ENCODE measurements at regions not wholly inside any gene's neighbourhood (a gene's known extent, or its start where the extent isn't known, plus 50 kb on each side); places are given as distances from the start of the nearest gene placed in this dataset.

DNA sequence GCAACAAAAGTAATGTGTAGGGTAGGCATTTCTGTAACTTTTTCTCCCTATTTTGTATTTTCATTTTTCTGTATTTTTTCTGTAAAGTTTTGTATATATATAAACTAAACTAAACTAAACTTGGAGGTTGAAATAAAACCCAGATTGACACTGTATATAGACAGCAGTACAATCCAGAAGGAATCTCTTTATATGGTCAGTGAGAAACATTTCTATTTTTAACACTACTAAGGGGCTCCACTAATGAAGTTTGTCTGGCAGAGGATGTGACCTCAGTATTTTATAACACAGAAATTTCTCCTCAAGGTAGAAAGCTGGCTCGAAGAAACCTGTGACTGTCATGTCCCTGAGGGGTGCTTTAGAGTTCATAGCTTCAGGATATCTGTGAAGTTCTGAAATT lies 959.2 kb downstream of the ADGRL3 start:
- Histone ChIP-seq H3K36me3 (ENCODE audit: insufficient read depth, low read depth, low read length) (no peaks in the 10 kb centered on the region), H3K4me1 (ENCODE audit: insufficient read depth, low read length) (no peaks in the 10 kb centered on the region), H3K9ac (ENCODE audit: low read depth, low read length) (no peak overlapping the region), H3K4me3 (ENCODE audit: low read length) (no peak overlapping the region), H3K9me3 (ENCODE audit: insufficient read depth, low read depth, low read length) (peaks cover 4% of the 10 kb centered on the region; the same call in 1 of the 2 replicates), H3K27me3 (ENCODE audit: insufficient read depth, low read length) (no peaks in the 10 kb centered on the region), H3K27ac (ENCODE audit: low read length) (no peak overlapping the region)

DNA sequence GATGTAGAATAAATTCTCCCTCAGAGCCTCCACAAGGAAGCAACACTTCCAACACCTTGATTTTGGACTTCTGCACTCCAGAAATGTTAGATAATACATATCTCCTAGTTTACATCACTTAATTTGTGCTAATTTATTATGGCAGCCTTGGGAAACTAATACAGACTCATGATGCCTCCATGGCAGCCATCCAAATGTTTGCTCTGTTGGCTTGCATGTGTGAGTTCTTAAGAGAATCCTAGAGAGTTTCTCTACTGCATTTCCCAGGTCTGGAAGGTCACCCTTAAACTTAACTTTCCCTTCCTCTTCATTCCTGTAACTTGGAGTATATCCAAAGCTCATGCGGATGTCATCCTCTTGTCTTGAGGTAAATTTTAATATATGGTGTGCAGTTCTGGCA lies 956.1 kb downstream of the ADGRL3 start:
- Histone ChIP-seq H3K9me3 (ENCODE audit: insufficient read depth, low read depth, low read length) (no peaks in the 10 kb centered on the region), H3K27me3 (ENCODE audit: insufficient read depth, low read length) (no peaks in the 10 kb centered on the region), H3K27ac (ENCODE audit: low read length) (no peak overlapping the region), H3K4me3 (ENCODE audit: low read length) (no peak overlapping the region), H3K36me3 (ENCODE audit: insufficient read depth, low read depth, low read length) (no peaks in the 10 kb centered on the region), H3K9ac (ENCODE audit: low read depth, low read length) (no peak overlapping the region), H3K4me1 (ENCODE audit: insufficient read depth, low read length) (no peaks in the 10 kb centered on the region)

DNA sequence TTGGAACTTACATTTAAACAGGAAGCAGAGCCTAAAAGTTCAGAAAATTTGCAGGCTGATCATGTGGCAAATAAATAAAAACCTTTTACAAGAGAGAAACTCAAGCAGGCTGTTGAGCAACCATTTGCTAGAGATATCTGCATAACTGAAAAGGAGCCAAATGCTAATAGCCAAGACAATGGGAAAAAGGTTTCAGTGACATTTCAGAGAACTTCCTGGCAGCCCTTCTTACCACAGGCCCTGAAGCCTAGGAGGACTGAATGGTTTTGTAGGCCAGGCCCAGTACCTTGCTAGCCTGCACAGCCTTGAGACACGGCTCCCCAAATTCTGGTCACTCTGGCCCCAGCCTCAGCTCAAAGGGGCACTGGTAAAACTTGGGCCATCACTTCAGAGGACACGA lies 945.1 kb downstream of the ADGRL3 start:
- Histone ChIP-seq H3K9ac (ENCODE audit: low read depth, low read length) (no peak overlapping the region), H3K36me3 (ENCODE audit: insufficient read depth, low read depth, low read length) (no peaks in the 10 kb centered on the region), H3K9me3 (ENCODE audit: insufficient read depth, low read depth, low read length) (peaks cover 12% of the 10 kb centered on the region), H3K4me3 (ENCODE audit: low read length) (no peak overlapping the region), H3K4me1 (ENCODE audit: insufficient read depth, low read length) (no peaks in the 10 kb centered on the region), H3K27ac (ENCODE audit: low read length) (no peak overlapping the region), H3K27me3 (ENCODE audit: insufficient read depth, low read length) (no peaks in the 10 kb centered on the region)

DNA sequence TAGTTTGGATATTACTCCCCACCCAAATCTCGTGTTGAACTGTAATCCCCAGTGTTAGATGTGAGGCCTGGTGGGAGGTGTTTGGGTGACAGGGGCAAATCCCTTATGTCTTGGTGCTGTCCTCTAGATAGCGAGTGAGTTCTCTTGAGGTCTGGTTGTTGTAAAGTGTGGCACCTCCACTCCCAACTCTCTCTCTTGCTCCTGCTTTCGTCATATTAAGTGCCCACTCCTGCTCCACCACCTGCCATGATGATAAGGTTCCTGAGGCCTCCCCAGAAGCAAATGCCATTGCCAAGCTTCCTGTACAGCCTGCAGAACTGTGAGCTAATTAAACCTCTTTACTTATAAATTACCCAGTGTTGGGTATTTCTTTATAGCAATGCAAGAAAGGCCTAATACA lies 944.3 kb downstream of the ADGRL3 start:
- Histone ChIP-seq H3K9ac (ENCODE audit: low read depth, low read length) (no peak overlapping the region), H3K27me3 (ENCODE audit: insufficient read depth, low read length) (no peaks in the 10 kb centered on the region), H3K27ac (ENCODE audit: low read length) (no peak overlapping the region), H3K36me3 (ENCODE audit: insufficient read depth, low read depth, low read length) (no peaks in the 10 kb centered on the region), H3K4me1 (ENCODE audit: insufficient read depth, low read length) (no peaks in the 10 kb centered on the region), H3K4me3 (ENCODE audit: low read length) (no peak overlapping the region), H3K9me3 (ENCODE audit: insufficient read depth, low read depth, low read length) (peaks cover 12% of the 10 kb centered on the region)

DNA sequence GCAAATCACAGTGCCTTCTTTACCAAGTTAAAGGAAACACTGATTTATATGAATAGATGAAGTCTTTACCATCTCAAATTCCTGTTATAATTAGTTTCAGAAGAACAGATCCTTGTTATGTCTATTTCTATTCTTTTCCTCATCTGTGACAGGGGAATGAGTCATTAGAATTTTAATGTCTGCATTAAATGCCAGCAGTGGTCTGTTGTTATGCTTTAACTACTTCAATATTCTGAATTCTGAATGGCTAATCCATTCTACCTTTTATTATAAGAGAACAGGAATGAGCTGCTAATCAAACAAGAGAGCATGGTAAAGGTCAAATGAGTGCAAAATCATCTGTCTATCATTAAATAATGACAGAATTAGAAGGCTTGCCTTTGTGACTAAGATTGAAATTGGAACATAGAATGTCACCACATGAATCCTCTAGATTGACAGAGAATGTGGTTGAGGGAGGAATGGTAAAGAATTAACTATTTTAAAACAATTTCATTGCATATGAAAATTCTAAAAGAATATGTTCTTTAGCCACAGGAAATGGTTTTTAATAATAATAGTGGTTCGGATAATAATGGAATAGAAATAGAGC lies 935.5 kb downstream of the ADGRL3 start:
- Histone ChIP-seq H3K4me3 (ENCODE audit: low read length) (0 out of 2 replicates have a peak overlapping the region, but pooled peaks have one; percentile 10), H3K9ac (ENCODE audit: low read depth, low read length) (no peak overlapping the region), H3K27ac (ENCODE audit: low read length) (no peak overlapping the region), H3K4me1 (ENCODE audit: insufficient read depth, low read length) (peaks cover 26% of the 10 kb centered on the region; the same call in 1 of the 2 replicates), H3K36me3 (ENCODE audit: insufficient read depth, low read depth, low read length) (no peaks in the 10 kb centered on the region), H3K27me3 (ENCODE audit: insufficient read depth, low read length) (no peaks in the 10 kb centered on the region), H3K9me3 (ENCODE audit: insufficient read depth, low read depth, low read length) (no peaks in the 10 kb centered on the region)

GRCh38 chr4:62133977-62134376 lies 933.9 kb downstream of the ADGRL3 start:
- Histone ChIP-seq H3K9me3 (ENCODE audit: insufficient read depth, low read depth, low read length) (no peaks in the 10 kb centered on the region), H3K27ac (ENCODE audit: low read length) (no peak overlapping the region), H3K4me3 (ENCODE audit: low read length) (no peak overlapping the region), H3K36me3 (ENCODE audit: insufficient read depth, low read depth, low read length) (no peaks in the 10 kb centered on the region), H3K4me1 (ENCODE audit: insufficient read depth, low read length) (peaks cover 26% of the 10 kb centered on the region; the same call in 1 of the 2 replicates), H3K27me3 (ENCODE audit: insufficient read depth, low read length) (no peaks in the 10 kb centered on the region), H3K9ac (ENCODE audit: low read depth, low read length) (no peak overlapping the region)

DNA sequence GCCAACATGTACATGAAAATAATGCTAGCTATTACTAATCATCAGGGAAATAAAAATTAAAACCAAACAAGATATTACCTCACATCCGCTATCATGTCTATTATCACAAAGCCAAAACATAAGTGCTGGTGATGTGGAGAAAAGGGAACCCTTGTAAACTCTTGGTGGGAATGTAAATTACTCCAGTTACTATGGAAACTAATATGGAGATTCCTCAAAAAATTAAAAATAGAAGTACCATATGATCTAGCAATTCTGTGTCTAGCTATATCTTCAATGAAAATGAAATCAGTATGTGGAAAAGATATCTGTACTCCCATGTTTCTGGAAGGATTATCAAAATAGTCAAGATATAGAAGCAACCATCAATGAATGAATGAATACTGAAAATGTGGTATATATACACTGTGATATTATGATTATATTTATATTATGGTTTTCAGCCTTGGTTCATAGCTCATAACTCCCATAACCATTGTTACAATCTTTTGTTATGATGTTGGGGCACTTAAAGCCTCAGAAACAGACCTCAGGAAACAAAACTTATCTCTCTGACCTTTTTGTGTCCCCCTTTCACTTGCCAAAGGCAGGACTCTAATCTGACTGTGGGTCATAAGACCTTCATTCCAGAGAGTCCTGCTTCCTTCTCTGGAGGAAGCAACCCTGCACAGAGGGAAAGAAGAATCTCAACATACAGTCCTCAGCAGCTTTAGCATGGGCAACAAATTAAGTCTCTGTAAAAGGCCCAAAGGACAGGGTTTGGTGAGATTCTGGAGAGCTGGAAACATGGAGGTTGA lies 933.2 kb downstream of the ADGRL3 start:
- Histone ChIP-seq H3K9me3 (ENCODE audit: insufficient read depth, low read depth, low read length) (no peaks in the 10 kb centered on the region), H3K4me3 (ENCODE audit: low read length) (no peak overlapping the region), H3K4me1 (ENCODE audit: insufficient read depth, low read length) (peaks cover 26% of the 10 kb centered on the region; the same call in 1 of the 2 replicates), H3K27me3 (ENCODE audit: insufficient read depth, low read length) (no peaks in the 10 kb centered on the region), H3K36me3 (ENCODE audit: insufficient read depth, low read depth, low read length) (no peaks in the 10 kb centered on the region), H3K9ac (ENCODE audit: low read depth, low read length) (no peak overlapping the region), H3K27ac (ENCODE audit: low read length) (no peak overlapping the region)

DNA sequence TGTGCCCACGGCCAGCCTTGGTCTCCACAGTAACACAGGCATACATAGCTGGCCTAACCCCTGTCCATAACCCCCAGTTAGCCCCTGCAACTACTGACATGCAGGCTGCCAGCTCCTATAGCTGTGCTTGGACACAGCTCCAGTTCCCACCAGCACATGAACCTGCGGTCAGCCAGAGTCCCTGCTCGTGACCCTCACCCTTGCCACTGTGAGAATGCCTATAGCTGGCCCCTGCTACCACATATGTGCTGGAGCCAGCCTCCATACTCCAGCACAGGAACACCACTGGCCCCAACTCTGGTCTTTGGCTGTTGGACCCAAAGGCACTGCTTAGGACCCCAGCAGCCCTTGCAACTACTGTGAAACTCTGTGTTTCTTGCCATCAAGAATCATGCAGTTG lies 930.9 kb downstream of the ADGRL3 start:
- Histone ChIP-seq H3K9me3 (ENCODE audit: insufficient read depth, low read depth, low read length) (no peaks in the 10 kb centered on the region), H3K27ac (ENCODE audit: low read length) (no peak overlapping the region), H3K4me3 (ENCODE audit: low read length) (no peak overlapping the region), H3K36me3 (ENCODE audit: insufficient read depth, low read depth, low read length) (no peaks in the 10 kb centered on the region), H3K4me1 (ENCODE audit: insufficient read depth, low read length) (peaks cover 14% of the 10 kb centered on the region; the same call in 1 of the 2 replicates), H3K27me3 (ENCODE audit: insufficient read depth, low read length) (no peaks in the 10 kb centered on the region), H3K9ac (ENCODE audit: low read depth, low read length) (no peak overlapping the region)

DNA sequence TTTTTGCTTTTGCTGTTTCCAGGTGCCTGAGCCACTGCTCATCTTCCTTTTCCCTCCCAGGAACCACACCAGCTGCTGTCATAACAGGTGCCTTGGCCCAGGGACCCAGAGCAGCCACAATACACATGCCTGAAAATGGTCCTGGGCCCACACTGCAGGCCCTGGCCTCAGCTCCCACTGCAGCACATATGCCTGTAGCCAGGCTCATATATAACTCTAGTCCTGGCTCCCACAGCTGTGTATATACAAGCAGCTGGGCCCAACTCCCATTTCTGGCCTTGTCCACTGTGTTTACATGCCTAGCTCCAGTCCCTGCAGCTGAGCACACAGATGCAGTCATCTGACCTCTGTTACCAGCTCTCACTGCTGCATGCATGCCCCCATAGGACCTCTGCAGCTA lies 930.5 kb downstream of the ADGRL3 start:
- Histone ChIP-seq H3K27me3 (ENCODE audit: insufficient read depth, low read length) (no peaks in the 10 kb centered on the region), H3K9me3 (ENCODE audit: insufficient read depth, low read depth, low read length) (no peaks in the 10 kb centered on the region), H3K9ac (ENCODE audit: low read depth, low read length) (no peak overlapping the region), H3K4me3 (ENCODE audit: low read length) (no peak overlapping the region), H3K4me1 (ENCODE audit: insufficient read depth, low read length) (peaks cover 10% of the 10 kb centered on the region; the same call in 1 of the 2 replicates), H3K36me3 (ENCODE audit: insufficient read depth, low read depth, low read length) (no peaks in the 10 kb centered on the region), H3K27ac (ENCODE audit: low read length) (no peak overlapping the region)

DNA sequence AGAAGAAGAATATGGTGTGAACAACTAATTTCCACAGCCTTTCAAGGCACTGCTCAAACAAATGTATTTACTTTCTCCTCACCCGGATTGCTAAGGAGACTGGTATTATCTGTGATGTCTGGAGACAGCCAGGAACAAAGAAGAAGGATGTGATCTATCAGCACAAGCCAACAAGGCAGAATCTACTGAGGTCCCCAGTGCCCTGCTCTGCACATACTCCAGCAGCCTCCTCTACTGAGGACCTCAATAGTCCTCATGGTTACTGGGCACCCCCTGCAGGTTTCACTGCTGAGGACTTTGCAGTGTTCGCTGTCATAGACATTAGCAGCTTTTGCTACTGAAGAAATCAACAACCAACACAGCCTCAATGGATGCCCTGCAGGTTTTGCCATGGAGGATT lies 930.1 kb downstream of the ADGRL3 start:
- Histone ChIP-seq H3K9me3 (ENCODE audit: insufficient read depth, low read depth, low read length) (no peaks in the 10 kb centered on the region), H3K27ac (ENCODE audit: low read length) (no peak overlapping the region), H3K4me1 (ENCODE audit: insufficient read depth, low read length) (peaks cover 6% of the 10 kb centered on the region; the same call in 1 of the 2 replicates), H3K36me3 (ENCODE audit: insufficient read depth, low read depth, low read length) (no peaks in the 10 kb centered on the region), H3K9ac (ENCODE audit: low read depth, low read length) (no peak overlapping the region), H3K4me3 (ENCODE audit: low read length) (no peak overlapping the region), H3K27me3 (ENCODE audit: insufficient read depth, low read length) (no peaks in the 10 kb centered on the region)

Data from iPS-20b (cell line).